K562 (cell line): ENCODE measurements at regions not wholly inside any gene's neighbourhood (a gene's known extent, or its start where the extent isn't known, plus 50 kb on each side); places are given as distances from the start of the nearest gene placed in this dataset.

Experiments used
- ATAC-seq: fragments of 200-7000 bp; cut with Tn5 transposase; 3 replicates; pipeline ENCODE4 v1.9.1; 2020; ENCODE audit warnings: moderate library complexity
- BruUV-seq: library from RNA; stranded (reverse); fragments of 400-500 nt; replicated peaks from 2 replicates; lab custom pipeline; 2021; lab: Mats Ljungman, UMichigan
- CTCF ChIA-PET: fragments of 300-600 bp; formaldehyde crosslinking; extraction: SDS; loops from one replicate; lab custom pipeline; 2021; ENCODE audit warnings: low intra/inter-chr PET ratio; lab: Yijun Ruan, JAX
- POLR2A ChIA-PET: fragments of 300-600, 350-650 bp; sonication (Branson Sonifier 250); formaldehyde crosslinking; extraction: SDS; loops from one replicate; lab custom pipeline; 2021; ENCODE audit warnings: antibody characterized with exemption, inconsistent platforms; lab: Yijun Ruan, JAX
- DNase-seq, 4 experiments: peaks; one replicate each; pipeline versions ENCODE4 v3.0.0 to v3.0.0-alpha.2; 2011 to 2018; ENCODE audit warnings: low spot score in 3 of 4, mixed read lengths in 3 of 4; ENCODE audit errors: extremely low read depth in 1 of 4
- FAIRE-seq: peaks from 2 replicates; lab custom pipeline; 2011; peaks lifted over from hg19 to GRCh38; lab: Jason Lieb, UNC
- H2AFZ ChIP-seq: 2 replicates; pipeline ENCODE4 v1.6.0; 2011; ENCODE audit warnings: low read depth, low read length, control low read depth, inconsistent platforms
- H3K27ac ChIP-seq: fragments of 200-600 bp; 3 replicates; pipeline ENCODE4 v1.8.0; 2011; ENCODE audit warnings: low read depth, mild to moderate bottlenecking, control low read depth, inconsistent platforms, low read length, moderate library complexity, mixed read lengths; ENCODE audit errors: extremely low read depth
- H3K27me3 ChIP-seq, 2 experiments: fragments of 300-600 bp in 1 of 2; 2 replicates in 1 of 2; 3 replicates in 1 of 2; pipeline versions ENCODE4 v1.6.0 to v1.8.0; 2011; ENCODE audit warnings: inconsistent platforms in 2 of 2, low read length in 2 of 2, mild to moderate bottlenecking in 1 of 2, mixed read lengths in 1 of 2, moderate library complexity in 1 of 2; ENCODE audit not compliant: control insufficient read depth in 2 of 2, insufficient read depth in 2 of 2
- H3K36me3 ChIP-seq: fragments of 300-600 bp; 3 replicates; pipeline ENCODE4 v1.8.0; 2011; ENCODE audit warnings: mild to moderate bottlenecking, low read length, inconsistent platforms; ENCODE audit not compliant: control insufficient read depth, insufficient read depth
- H3K4me1 ChIP-seq, 2 experiments: fragments of 200-600 bp in 1 of 2; replicated peaks in 1 of 2; 2 replicates in 1 of 2; 3 replicates in 1 of 2; pipeline versions ENCODE4 v1.5.1 to v1.8.0; 2011; ENCODE audit warnings: inconsistent platforms in 2 of 2, low read length in 2 of 2, mild to moderate bottlenecking in 1 of 2, mixed read lengths in 1 of 2, moderate library complexity in 1 of 2; ENCODE audit not compliant: control insufficient read depth in 2 of 2, insufficient read depth in 2 of 2
- H3K4me2 ChIP-seq: 2 replicates; pipeline ENCODE4 v1.6.1; 2011; ENCODE audit warnings: low read length, control low read depth, inconsistent platforms, mixed read lengths; ENCODE audit not compliant: insufficient read depth
- H3K4me3 ChIP-seq: fragments of 200-600 bp; sonication (generic), shearing (Covaris generic); 2 replicates; pipeline ENCODE4 v1.5.1; 2016; ENCODE audit warnings: control low read depth, inconsistent platforms
- H3K79me2 ChIP-seq: fragments of 200-600 bp; 3 replicates; pipeline ENCODE4 v1.8.0; 2011; ENCODE audit warnings: low read length, inconsistent platforms; ENCODE audit not compliant: control insufficient read depth, insufficient read depth
- H3K9ac ChIP-seq, 2 experiments: 2 replicates each; pipeline versions ENCODE4 v1.6.0 to v1.6.1; 2011; ENCODE audit warnings: low read depth in 2 of 2, low read length in 2 of 2, control low read depth in 1 of 2, inconsistent platforms in 1 of 2, mild to moderate bottlenecking in 1 of 2, mixed read lengths in 1 of 2; ENCODE audit not compliant: insufficient read depth in 1 of 2
- H3K9me1 ChIP-seq: one replicate; pipeline ENCODE4 v1.6.0; 2011; ENCODE audit warnings: inconsistent platforms, mild to moderate bottlenecking, low read length, moderate library complexity; ENCODE audit not compliant: control insufficient read depth, insufficient read depth
- H3K9me3 ChIP-seq: replicated peaks from 2 replicates; pipeline ENCODE4 v1.5.1; 2011; ENCODE audit warnings: low read depth, low read length, inconsistent platforms; ENCODE audit not compliant: control insufficient read depth, insufficient read depth
- H4K20me1 ChIP-seq: replicated peaks from 2 replicates; pipeline ENCODE4 v1.6.1; 2011; ENCODE audit warnings: low read length, inconsistent platforms, mixed read lengths; ENCODE audit not compliant: control insufficient read depth, insufficient read depth
- BACH1 ChIP-seq: fragments of 200-800 bp; sonication (Bioruptor generic); IDR thresholded peaks from 2 replicates; pipeline ENCODE4 v1.6.1; 2016; ENCODE audit warnings: missing genetic modification characterization, missing compliant biosample characterization
- CCAR2 ChIP-seq: fragments of 200-400 bp; formaldehyde crosslinking; IDR thresholded peaks from 2 replicates; pipeline ENCODE4 v1.6.1; 2017; ENCODE audit warnings: mild to moderate bottlenecking, low read depth, low read length
- IRF9 ChIP-seq: fragments of 450-650 bp; IDR thresholded peaks from 2 replicates; pipeline ENCODE4 v1.6.1; 2016; ENCODE audit warnings: missing biosample characterization, missing genetic modification characterization
- KHSRP ChIP-seq: fragments of 450-650 bp; IDR thresholded peaks from 2 replicates; pipeline ENCODE4 v1.6.1; 2017
- LARP7 ChIP-seq: fragments of 450-650 bp; IDR thresholded peaks from 2 replicates; pipeline ENCODE4 v1.6.1; 2016
- ZMIZ1 ChIP-seq, 2 experiments: fragments of 150-350 bp in 1 of 2; IDR thresholded peaks; 2 replicates each; pipeline ENCODE4 v1.6.1; 2012 to 2016; ENCODE audit warnings: low read depth in 2 of 2, low read length in 2 of 2, mild to moderate bottlenecking in 1 of 2, moderate library complexity in 1 of 2
- WGBS: fragments of 100-300 bp; shearing (Covaris generic); methylation state at CpG from one replicate; pipeline ENCODE4 v1.1.6; 2016; ENCODE audit warnings: low coverage, mixed read lengths; ENCODE audit not compliant: insufficient coverage; ENCODE audit errors: missing lambda C conversion rate; 5-methylcytosine and 5-hydroxymethylcytosine counted together
- in situ Hi-C: fragments of 300-500 bp; cut with MboI; formaldehyde crosslinking; loops from 4 replicates; pipeline ENCODE4 v1.15.0; 2018; ENCODE audit warnings: inconsistent platforms, mixed read lengths
- intact Hi-C: fragments of 100-400 bp; cut with micrococcal nuclease; formaldehyde crosslinking; loops from 2 replicates; pipeline ENCODE4 v1.14.2; 2022
- TF ChIP-seq, protein P1 (sequence below): fragments of 250-450 bp; sonication (Bioruptor Pico); IDR thresholded peaks from 2 replicates; pipeline ENCODE4 v1.5.0; 2022; ENCODE audit warnings: mild to moderate bottlenecking

GRCh38 chr10:84053626-84054025 lies 85.7 kb upstream of the GHITM start:
- no peaks in the 10 kb centered on the region for H3K27me3 ChIP-seq
- intact Hi-C loops, result no loop called here
- H3K27ac ChIP-seq, result no peak overlapping the region
- H3K9ac ChIP-seq, result no peak overlapping the region
- H2AFZ ChIP-seq, result no peak overlapping the region
- BruUV-seq, result no TSS peak
- WGBS, result 3% methylated on average over 5 of the region's 5 CpGs
- peak; percentile 49 for FAIRE-seq
- H3K79me2 ChIP-seq, result no peaks in the 10 kb centered on the region
- H3K4me3 ChIP-seq, result no peak overlapping the region
- CTCF ChIA-PET, result no interaction called here
- H4K20me1 ChIP-seq, result no peaks in the 10 kb centered on the region
- H3K4me2 ChIP-seq, result no peak overlapping the region
- H3K9me1 ChIP-seq, result no peaks in the 10 kb centered on the region
- H3K4me1 ChIP-seq, result no peaks in the 10 kb centered on the region
- H3K9me3 ChIP-seq, result no peaks in the 10 kb centered on the region
- in situ Hi-C loops, result no loop called here
- POLR2A ChIA-PET, result no interaction called here
- no peak for ATAC-seq
- DNase-seq, result no peak
- H3K36me3 ChIP-seq, result no peaks in the 10 kb centered on the region
- no peak for TF ChIP-seq LARP7
- TF ChIP-seq BACH1 (tag), result no peak
- TF ChIP-seq KHSRP, result no peak
- TF ChIP-seq, protein P1, sequence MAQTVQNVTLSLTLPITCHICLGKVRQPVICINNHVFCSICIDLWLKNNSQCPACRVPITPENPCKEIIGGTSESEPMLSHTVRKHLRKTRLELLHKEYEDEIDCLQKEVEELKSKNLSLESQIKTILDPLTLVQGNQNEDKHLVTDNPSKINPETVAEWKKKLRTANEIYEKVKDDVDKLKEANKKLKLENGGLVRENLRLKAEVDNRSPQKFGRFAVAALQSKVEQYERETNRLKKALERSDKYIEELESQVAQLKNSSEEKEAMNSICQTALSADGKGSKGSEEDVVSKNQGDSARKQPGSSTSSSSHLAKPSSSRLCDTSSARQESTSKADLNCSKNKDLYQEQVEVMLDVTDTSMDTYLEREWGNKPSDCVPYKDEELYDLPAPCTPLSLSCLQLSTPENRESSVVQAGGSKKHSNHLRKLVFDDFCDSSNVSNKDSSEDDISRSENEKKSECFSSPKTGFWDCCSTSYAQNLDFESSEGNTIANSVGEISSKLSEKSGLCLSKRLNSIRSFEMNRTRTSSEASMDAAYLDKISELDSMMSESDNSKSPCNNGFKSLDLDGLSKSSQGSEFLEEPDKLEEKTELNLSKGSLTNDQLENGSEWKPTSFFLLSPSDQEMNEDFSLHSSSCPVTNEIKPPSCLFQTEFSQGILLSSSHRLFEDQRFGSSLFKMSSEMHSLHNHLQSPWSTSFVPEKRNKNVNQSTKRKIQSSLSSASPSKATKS (CRISPR knock-in tag), result no peak
- no peak for TF ChIP-seq ZMIZ1 (IDR thresholded peaks at IDR 0.05; ENCODE audit: low read depth in 2 of 2, low read length in 2 of 2)
- TF ChIP-seq CCAR2, result no peak
- TF ChIP-seq IRF9 (tag), result no peak
